Liver (tissue), 3 donors: ENCODE measurements at regions not wholly inside any gene's neighbourhood (a gene's known extent, or its start where the extent isn't known, plus 50 kb on each side); places are given as distances from the start of the nearest gene placed in this dataset.

ENCODE experiments used
- GABPA ChIP-seq, 2 donors: IDR thresholded peaks in 1 of 2; conservative IDR thresholded peaks in 1 of 2; 2 replicates each; pipeline ENCODE4 v1.6.1; 2016; ENCODE audit warnings: antibody characterized with exemption in 2 of 2, mild to moderate bottlenecking in 1 of 2, moderate library complexity in 1 of 2
- JUND ChIP-seq, 2 donors: IDR thresholded peaks; 2 replicates each; pipeline ENCODE4 v1.6.1; 2016; ENCODE audit warnings: antibody characterized with exemption in 2 of 2
- RAD21 ChIP-seq, 2 donors: IDR thresholded peaks; 2 replicates each; pipeline ENCODE4 v1.6.1; 2016; ENCODE audit warnings: antibody characterized with exemption in 2 of 2, mild to moderate bottlenecking in 2 of 2
- REST ChIP-seq: IDR thresholded peaks from 2 replicates; pipeline ENCODE4 v1.6.1; 2016; ENCODE audit warnings: antibody characterized with exemption, mild to moderate bottlenecking
- SP1 ChIP-seq: IDR thresholded peaks from 2 replicates; pipeline ENCODE4 v1.6.1; 2018; ENCODE audit warnings: antibody characterized with exemption, mild to moderate bottlenecking
- TAF1 ChIP-seq: conservative IDR thresholded peaks from 2 replicates; pipeline ENCODE4 v1.6.1; 2016; ENCODE audit warnings: antibody characterized with exemption, mild to moderate bottlenecking
- ZBTB33 ChIP-seq: IDR thresholded peaks from 2 replicates; pipeline ENCODE4 v1.6.1; 2016; ENCODE audit warnings: antibody characterized with exemption
- TF ChIP-seq, protein P1 (sequence below): fragments of 150-350 bp; IDR thresholded peaks from 2 replicates; pipeline ENCODE4 v1.5.1; 2017; ENCODE audit warnings: improper control_type of control experiment, low read depth, low read length; ENCODE audit not compliant: missing input control
- TF ChIP-seq, protein P2 (sequence below): IDR thresholded peaks from 2 replicates; pipeline ENCODE4 v1.6.1; 2016; ENCODE audit warnings: antibody characterized with exemption
- donor health status: healthy.
- donor health status: healthy.

DNA sequence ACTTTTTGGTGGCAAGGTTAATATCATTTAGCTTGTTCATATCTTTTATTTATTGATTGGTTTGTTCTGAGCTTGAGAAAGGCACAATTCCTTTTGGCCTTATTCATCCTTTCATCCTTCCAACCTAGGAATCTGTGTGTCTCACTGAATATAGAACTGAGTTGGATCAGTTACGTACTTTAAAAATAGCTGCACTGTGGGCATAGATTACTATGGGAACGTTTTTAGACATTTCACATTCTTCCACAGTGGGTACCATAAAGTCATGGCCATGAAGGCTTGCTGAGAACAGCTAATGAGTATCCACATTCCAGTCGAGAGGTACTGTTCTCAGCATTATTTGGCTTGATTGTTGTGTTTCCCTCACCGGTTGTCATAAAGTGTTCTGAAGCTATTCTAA lies 217.0 kb upstream of the DKK2 start:
- TF ChIP-seq ZBTB33 (no peak), JUND (IDR thresholded peaks at IDR 0.05) (no peak), RAD21 (IDR thresholded peaks at IDR 0.05) (no peak), TAF1 (no peak), REST (no peak), GABPA (IDR thresholded peaks at IDR 0.05 in 1 of 2, conservative IDR thresholded peaks at IDR 0.05 in 1 of 2) (no peak), SP1 (no peak)
- TF ChIP-seq, protein P1, sequence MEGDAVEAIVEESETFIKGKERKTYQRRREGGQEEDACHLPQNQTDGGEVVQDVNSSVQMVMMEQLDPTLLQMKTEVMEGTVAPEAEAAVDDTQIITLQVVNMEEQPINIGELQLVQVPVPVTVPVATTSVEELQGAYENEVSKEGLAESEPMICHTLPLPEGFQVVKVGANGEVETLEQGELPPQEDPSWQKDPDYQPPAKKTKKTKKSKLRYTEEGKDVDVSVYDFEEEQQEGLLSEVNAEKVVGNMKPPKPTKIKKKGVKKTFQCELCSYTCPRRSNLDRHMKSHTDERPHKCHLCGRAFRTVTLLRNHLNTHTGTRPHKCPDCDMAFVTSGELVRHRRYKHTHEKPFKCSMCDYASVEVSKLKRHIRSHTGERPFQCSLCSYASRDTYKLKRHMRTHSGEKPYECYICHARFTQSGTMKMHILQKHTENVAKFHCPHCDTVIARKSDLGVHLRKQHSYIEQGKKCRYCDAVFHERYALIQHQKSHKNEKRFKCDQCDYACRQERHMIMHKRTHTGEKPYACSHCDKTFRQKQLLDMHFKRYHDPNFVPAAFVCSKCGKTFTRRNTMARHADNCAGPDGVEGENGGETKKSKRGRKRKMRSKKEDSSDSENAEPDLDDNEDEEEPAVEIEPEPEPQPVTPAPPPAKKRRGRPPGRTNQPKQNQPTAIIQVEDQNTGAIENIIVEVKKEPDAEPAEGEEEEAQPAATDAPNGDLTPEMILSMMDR: no peak
- TF ChIP-seq, protein P2, sequence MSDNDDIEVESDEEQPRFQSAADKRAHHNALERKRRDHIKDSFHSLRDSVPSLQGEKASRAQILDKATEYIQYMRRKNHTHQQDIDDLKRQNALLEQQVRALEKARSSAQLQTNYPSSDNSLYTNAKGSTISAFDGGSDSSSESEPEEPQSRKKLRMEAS: no peak
